C4-2B (cell line): ENCODE measurements at regions not wholly inside any gene's neighbourhood (a gene's known extent, or its start where the extent isn't known, plus 50 kb on each side); places are given as distances from the start of the nearest gene placed in this dataset.

Experiments used
- ZFX ChIP-seq: fragments of 450-650 bp; IDR thresholded peaks from 2 replicates; pipeline ENCODE4 v1.6.1; 2017
- TF ChIP-seq, protein P1 (sequence below): fragments of 450-650 bp; conservative IDR thresholded peaks from 2 replicates; pipeline ENCODE4 v1.5.1; 2017; ENCODE audit warnings: mild to moderate bottlenecking

DNA sequence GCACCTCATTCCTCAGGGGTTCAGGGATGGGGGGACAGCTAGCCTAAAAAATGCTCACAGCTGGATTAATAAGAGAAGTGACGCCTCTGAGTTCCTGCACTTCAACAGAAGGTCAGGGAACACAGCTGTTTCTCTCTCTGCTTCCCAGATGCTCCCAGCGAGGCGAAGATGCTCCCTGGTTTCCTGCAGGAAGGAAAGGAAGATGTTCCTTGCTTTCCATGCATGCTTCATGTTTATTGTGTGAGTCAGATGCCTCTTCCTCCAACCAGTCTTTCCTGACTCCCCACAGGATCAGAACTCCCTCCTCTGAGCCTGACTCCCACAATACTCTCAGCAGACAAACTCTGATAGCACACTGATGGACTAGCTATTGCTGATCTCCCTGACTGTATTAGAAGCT, 71.9 kb downstream of the MFAP3 start:
- TF ChIP-seq, protein P1, sequence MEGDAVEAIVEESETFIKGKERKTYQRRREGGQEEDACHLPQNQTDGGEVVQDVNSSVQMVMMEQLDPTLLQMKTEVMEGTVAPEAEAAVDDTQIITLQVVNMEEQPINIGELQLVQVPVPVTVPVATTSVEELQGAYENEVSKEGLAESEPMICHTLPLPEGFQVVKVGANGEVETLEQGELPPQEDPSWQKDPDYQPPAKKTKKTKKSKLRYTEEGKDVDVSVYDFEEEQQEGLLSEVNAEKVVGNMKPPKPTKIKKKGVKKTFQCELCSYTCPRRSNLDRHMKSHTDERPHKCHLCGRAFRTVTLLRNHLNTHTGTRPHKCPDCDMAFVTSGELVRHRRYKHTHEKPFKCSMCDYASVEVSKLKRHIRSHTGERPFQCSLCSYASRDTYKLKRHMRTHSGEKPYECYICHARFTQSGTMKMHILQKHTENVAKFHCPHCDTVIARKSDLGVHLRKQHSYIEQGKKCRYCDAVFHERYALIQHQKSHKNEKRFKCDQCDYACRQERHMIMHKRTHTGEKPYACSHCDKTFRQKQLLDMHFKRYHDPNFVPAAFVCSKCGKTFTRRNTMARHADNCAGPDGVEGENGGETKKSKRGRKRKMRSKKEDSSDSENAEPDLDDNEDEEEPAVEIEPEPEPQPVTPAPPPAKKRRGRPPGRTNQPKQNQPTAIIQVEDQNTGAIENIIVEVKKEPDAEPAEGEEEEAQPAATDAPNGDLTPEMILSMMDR = no peak
- no peak for TF ChIP-seq ZFX
